ENCODE measurements at regions not wholly inside any gene's neighbourhood (a gene's known extent, or its start where the extent isn't known, plus 50 kb on each side); places are given as distances from the start of the nearest gene placed in this dataset.

GRCh38 chr2:234829074-234829455 is 122.8 kb upstream of the SH3BP4 start:
- H3K27ac Mint-ChIP-seq, result no peak overlapping the region
- H3K36me3 Mint-ChIP-seq, result no peaks in the 10 kb centered on the region
- H3K9me3 Mint-ChIP-seq, result no peaks in the 10 kb centered on the region
- no peaks in the 10 kb centered on the region for H3K27me3 Mint-ChIP-seq
- ATAC-seq, result no peak
- H3K4me3 Mint-ChIP-seq, result no peak overlapping the region
- no peaks in the 10 kb centered on the region for H3K4me1 Mint-ChIP-seq

- ATAC-seq, result no peak
- Mint-ChIP-seq H3K27me3 (no peaks in the 10 kb centered on the region), H3K9me3 (no peaks in the 10 kb centered on the region), H3K4me1 (no peaks in the 10 kb centered on the region), H3K36me3 (no peaks in the 10 kb centered on the region), H3K4me3 (no peak overlapping the region), H3K27ac (no peak overlapping the region)
Measured at GRCh38 chr2:234828382-234829073, 123.3 kb upstream of the SH3BP4 start.

- Mint-ChIP-seq H3K36me3 (no peaks in the 10 kb centered on the region), H3K27me3 (no peaks in the 10 kb centered on the region), H3K27ac (no peak overlapping the region), H3K9me3 (no peaks in the 10 kb centered on the region), H3K4me1 (no peaks in the 10 kb centered on the region), H3K4me3 (no peak overlapping the region)
- ATAC-seq, result no peak
Measured at GRCh38 chr2:234827096-234827860, 124.5 kb upstream of the SH3BP4 start.

GRCh38 chr2:234826681-234827080 is 125.1 kb upstream of the SH3BP4 start:
- no peaks in the 10 kb centered on the region for H3K36me3 Mint-ChIP-seq
- H3K9me3 Mint-ChIP-seq, result no peaks in the 10 kb centered on the region
- H3K27me3 Mint-ChIP-seq, result no peaks in the 10 kb centered on the region
- ATAC-seq, result no peak
- H3K4me1 Mint-ChIP-seq, result no peaks in the 10 kb centered on the region
- H3K4me3 Mint-ChIP-seq, result no peak overlapping the region
- no peak overlapping the region for H3K27ac Mint-ChIP-seq

GRCh38 chr2:234825616-234826015 is 126.2 kb upstream of the SH3BP4 start:
- Mint-ChIP-seq H3K4me3 (no peak overlapping the region), H3K27me3 (no peaks in the 10 kb centered on the region), H3K36me3 (no peaks in the 10 kb centered on the region), H3K9me3 (no peaks in the 10 kb centered on the region), H3K4me1 (no peaks in the 10 kb centered on the region), H3K27ac (no peak overlapping the region)
- no peak for ATAC-seq

- Mint-ChIP-seq H3K27ac (no peak overlapping the region), H3K27me3 (no peaks in the 10 kb centered on the region), H3K4me3 (no peak overlapping the region), H3K36me3 (no peaks in the 10 kb centered on the region), H3K4me1 (no peaks in the 10 kb centered on the region), H3K9me3 (no peaks in the 10 kb centered on the region)
- ATAC-seq, result no peak
Measured at GRCh38 chr2:234823877-234824376, 127.9 kb upstream of the SH3BP4 start.

- no peaks in the 10 kb centered on the region for H3K9me3 Mint-ChIP-seq
- H3K27me3 Mint-ChIP-seq, result no peaks in the 10 kb centered on the region
- no peak for ATAC-seq
- H3K36me3 Mint-ChIP-seq, result no peaks in the 10 kb centered on the region
- no peak overlapping the region for H3K4me3 Mint-ChIP-seq
- no peaks in the 10 kb centered on the region for H3K4me1 Mint-ChIP-seq
- no peak overlapping the region for H3K27ac Mint-ChIP-seq
Measured at GRCh38 chr2:234823196-234823876, 128.5 kb upstream of the SH3BP4 start.

GRCh38 chr2:234821946-234822475 is 129.8 kb upstream of the SH3BP4 start:
- H3K9me3 Mint-ChIP-seq, result no peaks in the 10 kb centered on the region
- ATAC-seq, result no peak
- no peaks in the 10 kb centered on the region for H3K27me3 Mint-ChIP-seq
- no peak overlapping the region for H3K27ac Mint-ChIP-seq
- H3K4me1 Mint-ChIP-seq, result no peaks in the 10 kb centered on the region
- H3K36me3 Mint-ChIP-seq, result no peaks in the 10 kb centered on the region
- no peak overlapping the region for H3K4me3 Mint-ChIP-seq

- Mint-ChIP-seq H3K4me3 (no peak overlapping the region), H3K27me3 (peaks cover 19% of the 10 kb centered on the region), H3K4me1 (no peaks in the 10 kb centered on the region), H3K27ac (no peak overlapping the region), H3K9me3 (no peaks in the 10 kb centered on the region), H3K36me3 (no peaks in the 10 kb centered on the region)
- ATAC-seq, result no peak
Measured at GRCh38 chr2:234818937-234819336, 132.9 kb upstream of the SH3BP4 start.

- Mint-ChIP-seq H3K4me1 (no peaks in the 10 kb centered on the region), H3K4me3 (no peak overlapping the region), H3K36me3 (no peaks in the 10 kb centered on the region), H3K27me3 (peaks cover 40% of the 10 kb centered on the region), H3K9me3 (no peaks in the 10 kb centered on the region), H3K27ac (no peak overlapping the region)
- no peak for ATAC-seq
Measured at GRCh38 chr2:234816491-234816890, 135.3 kb upstream of the SH3BP4 start.

- H3K4me1 Mint-ChIP-seq, result no peaks in the 10 kb centered on the region
- peaks cover 40% of the 10 kb centered on the region for H3K27me3 Mint-ChIP-seq
- no peak overlapping the region for H3K27ac Mint-ChIP-seq
- no peak for ATAC-seq
- H3K36me3 Mint-ChIP-seq, result no peaks in the 10 kb centered on the region
- no peak overlapping the region for H3K4me3 Mint-ChIP-seq
- no peaks in the 10 kb centered on the region for H3K9me3 Mint-ChIP-seq
Measured at GRCh38 chr2:234816056-234816455, 135.8 kb upstream of the SH3BP4 start.

GRCh38 chr2:234814374-234814773 is 137.4 kb upstream of the SH3BP4 start:
- H3K4me3 Mint-ChIP-seq, result no peak overlapping the region
- peaks cover 51% of the 10 kb centered on the region for H3K27me3 Mint-ChIP-seq
- no peak for ATAC-seq

GRCh38 chr2:234812851-234813250 is 139.0 kb upstream of the SH3BP4 start:
- H3K4me3 Mint-ChIP-seq, result no peak overlapping the region
- no peaks in the 10 kb centered on the region for H3K36me3 Mint-ChIP-seq
- no peaks in the 10 kb centered on the region for H3K9me3 Mint-ChIP-seq
- no peak for ATAC-seq
- H3K27ac Mint-ChIP-seq, result no peak overlapping the region
- H3K27me3 Mint-ChIP-seq, result peaks cover 53% of the 10 kb centered on the region
- H3K4me1 Mint-ChIP-seq, result no peaks in the 10 kb centered on the region

More at GRCh38 chr2:234814374-234814773, 137.4 kb upstream of the SH3BP4 start:
- Mint-ChIP-seq H3K9me3 (no peaks in the 10 kb centered on the region), H3K4me1 (no peaks in the 10 kb centered on the region), H3K36me3 (no peaks in the 10 kb centered on the region), H3K27ac (no peak overlapping the region)

- Mint-ChIP-seq H3K4me3 (no peak overlapping the region), H3K4me1 (peaks cover 7% of the 10 kb centered on the region), H3K36me3 (no peaks in the 10 kb centered on the region), H3K27me3 (peaks cover 34% of the 10 kb centered on the region), H3K9me3 (no peaks in the 10 kb centered on the region), H3K27ac (no peak overlapping the region)
- ATAC-seq, result no peak
Measured at GRCh38 chr2:234808907-234809306, 142.9 kb upstream of the SH3BP4 start.

GRCh38 chr2:234806818-234807217 is 145.0 kb upstream of the SH3BP4 start:
- ATAC-seq, result no peak
- H3K4me3 Mint-ChIP-seq, result no peak overlapping the region
- peaks cover 2% of the 10 kb centered on the region for H3K9me3 Mint-ChIP-seq
- no peaks in the 10 kb centered on the region for H3K36me3 Mint-ChIP-seq
- H3K27ac Mint-ChIP-seq, result no peak overlapping the region
- H3K27me3 Mint-ChIP-seq, result peaks cover 15% of the 10 kb centered on the region
- peaks cover 7% of the 10 kb centered on the region for H3K4me1 Mint-ChIP-seq
